AG08396 (cell line): ENCODE measurements at regions not wholly inside any gene's neighbourhood (a gene's known extent, or its start where the extent isn't known, plus 50 kb on each side); places are given as distances from the start of the nearest gene placed in this dataset.
"Not testable (repeated sequence)": the region's sequence is repeated elsewhere in the genome, so short reads cannot be mapped to it uniquely, and the experiment has no call there.

Experiments
- DNase-seq: peaks from one replicate; pipeline ENCODE4 v3.0.0; 2012; ENCODE audit warnings: low spot score, mixed read lengths

- no peak for DNase-seq
Measured at GRCh38 chr14:106530423-106531107, 1004.2 kb downstream of the TMEM121 start.

- DNase-seq, result not testable (repeated sequence)
Measured at GRCh38 chr14:106537597-106537996, 1011.2 kb downstream of the TMEM121 start.

GRCh38 chr14:106538201-106538600 lies 1011.8 kb downstream of the TMEM121 start:
- DNase-seq, result no peak

- DNase-seq, result no peak
Measured at GRCh38 chr14:106547735-106548434, 1021.5 kb downstream of the TMEM121 start.

- DNase-seq, result no peak
Measured at GRCh38 chr14:106549064-106549463, 1022.7 kb downstream of the TMEM121 start.

GRCh38 chr14:106551265-106551664 lies 1024.9 kb downstream of the TMEM121 start:
- no peak for DNase-seq

- not testable (repeated sequence) for DNase-seq
Measured at GRCh38 chr14:106556211-106556610, 1029.8 kb downstream of the TMEM121 start.

GRCh38 chr14:106556665-106557289 lies 1030.4 kb downstream of the TMEM121 start:
- no peak for DNase-seq

- no peak for DNase-seq
Measured at GRCh38 chr14:106562451-106562850, 1036.1 kb downstream of the TMEM121 start.

- DNase-seq, result no peak
Measured at GRCh38 chr14:106564058-106564643, 1037.8 kb downstream of the TMEM121 start.

GRCh38 chr14:106578481-106578880 lies 1052.1 kb downstream of the TMEM121 start:
- no peak for DNase-seq

GRCh38 chr14:106579084-106579483 lies 1052.7 kb downstream of the TMEM121 start:
- no peak for DNase-seq

GRCh38 chr14:106585692-106586091 lies 1059.3 kb downstream of the TMEM121 start:
- DNase-seq, result no peak

- DNase-seq, result no peak
Measured at GRCh38 chr14:106586098-106586704, 1059.8 kb downstream of the TMEM121 start.

GRCh38 chr14:106591539-106591938 lies 1065.2 kb downstream of the TMEM121 start:
- DNase-seq, result not testable (repeated sequence)

- DNase-seq, result not testable (repeated sequence)
Measured at GRCh38 chr14:106592115-106592852, 1065.9 kb downstream of the TMEM121 start.

GRCh38 chr14:106599209-106599608 lies 1072.8 kb downstream of the TMEM121 start:
- no peak for DNase-seq

GRCh38 chr14:106605548-106606448 lies 1079.4 kb downstream of the TMEM121 start:
- DNase-seq, result no peak

- no peak for DNase-seq
Measured at GRCh38 chr14:106606936-106607335, 1080.6 kb downstream of the TMEM121 start.

GRCh38 chr14:106610691-106611090 lies 1084.3 kb downstream of the TMEM121 start:
- no peak for DNase-seq

- DNase-seq, result no peak
Measured at GRCh38 chr14:106613256-106613655, 1086.9 kb downstream of the TMEM121 start.
